ENCODE measurements at regions not wholly inside any gene's neighbourhood (a gene's known extent, or its start where the extent isn't known, plus 50 kb on each side); places are given as distances from the start of the nearest gene placed in this dataset.

- Histone ChIP-seq H3K9me3 (ENCODE audit: control insufficient read depth, insufficient read depth, low read length) (no peaks in the 10 kb centered on the region), H2AK5ac (ENCODE audit: low read depth, low read length) (peak overlapping the region; percentile 100), H4K8ac (ENCODE audit: low read depth in 2 of 2, low read length in 2 of 2) (peak overlapping the region; percentile 97 to 100), H4K5ac (ENCODE audit: low read depth, low read length) (peak overlapping the region; percentile 100), H3K79me1 (ENCODE audit: low read depth in 1 of 2, low read length in 2 of 2) (peaks cover 0 to 25% of the 10 kb centered on the region in 2 experiments; a peak in 2 of 4 replicates), H2BK15ac (ENCODE audit: low read depth, low read length) (peak overlapping the region; percentile 99), H3K4ac (ENCODE audit: low read depth, low read length) (peak overlapping the region; percentile 100), H2BK20ac (ENCODE audit: low read depth, low read length) (peak overlapping the region; percentile 100), H3K56ac (ENCODE audit: extremely low read depth, insufficient read depth, low read length) (peak overlapping the region; percentile 99), H4K20me1 (ENCODE audit: insufficient read depth, low read length) (no peaks in the 10 kb centered on the region), H3K4me3 (ENCODE audit: insufficient read depth, low read depth, low read length) (no peak overlapping the region), H2AK9ac (replicated peaks; ENCODE audit: low read depth, low read length, poor library complexity) (peak overlapping the region; percentile 96), H3K27ac (ENCODE audit: insufficient read depth, low read length) (peak overlapping the region; percentile 99), H3K18ac (ENCODE audit: low read depth, low read length) (peak overlapping the region; percentile 97), H2AFZ (replicated peaks; ENCODE audit: low read length, poor library complexity) (no peak overlapping the region), H3K9ac (ENCODE audit: low read depth, low read length) (peak overlapping the region; percentile 73), H3K9me1 (ENCODE audit: insufficient read depth, low read length) (peaks cover 24% of the 10 kb centered on the region), H3K23ac (ENCODE audit: low read depth, low read length) (peak overlapping the region; percentile 100), H2BK5ac (ENCODE audit: low read depth, low read length, poor library complexity, severe bottlenecking) (peak overlapping the region; percentile 100), H4K91ac (ENCODE audit: insufficient read depth, low read depth, low read length) (peak overlapping the region; percentile 100), H3K36me3 (ENCODE audit: control insufficient read depth, insufficient read depth, low read length) (no peaks in the 10 kb centered on the region), H3K4me2 (ENCODE audit: low read depth, low read length) (no peak overlapping the region), H3K14ac (replicated peaks; ENCODE audit: low read depth, low read length) (peak overlapping the region; percentile 97), H3K27me3 (ENCODE audit: control insufficient read depth, insufficient read depth, low read length) (no peaks in the 10 kb centered on the region), H2BK120ac (ENCODE audit: low read depth, low read length) (peak overlapping the region; percentile 100), H3K4me1 (ENCODE audit: control insufficient read depth, insufficient read depth, low read length) (peaks cover 23% of the 10 kb centered on the region)
- ChIA-PET CTCF (interaction anchor here (0.7 to 1.2 kb wide), 3 partner anchors 42 to 124 kb away, joined by 3 read pairs; no protein-coding TSS in a partner anchor), POLR2A (ENCODE audit: unreplicated experiment) (interaction anchor here (0.9 to 1.6 kb wide), 3 partner anchors 22 to 106 kb away, joined by 4 to 12 read pairs (median 5); partner anchors contain the start of gene F3)
- no TSS peak for BruUV-seq (replicated peaks)
- TF ChIP-seq CEBPB (IDR thresholded peaks at IDR 0.05; ENCODE audit: low read depth, low read length) = peak; percentile 80
- TF ChIP-seq FOS (IDR thresholded peaks at IDR 0.05; ENCODE audit: low read depth, low read length) = no peak
- dilution Hi-C loops (cut with HindIII; ENCODE audit: low sequenced_read_pairs, unreplicated experiment) = no loop called here
- in situ Hi-C loops (cut with MboI; ENCODE audit: low sequenced_read_pairs) = no loop called here
- ATAC-seq (ENCODE audit: low read depth) = no peak
- intact Hi-C loops (cut with micrococcal nuclease) = loop anchor here (1.0 to 5.0 kb wide), 3 partner anchors 65 to 155 kb away; no protein-coding TSS in a partner anchor
- WGBS, 2 experiments (ENCODE audit: extremely low coverage in 2 of 2, insufficient read length in 1 of 2) = 60% methylated on average over 1 of the region's 6 CpGs; no CpG with 5 or more reads in 1 of the 2 experiments
- peak; percentile 41 for DNase-seq
Observed at GRCh38 chr1:94646786-94647555, 105.4 kb upstream of the F3 start.
